AG10803 (cell line): ENCODE measurements at regions not wholly inside any gene's neighbourhood (a gene's known extent, or its start where the extent isn't known, plus 50 kb on each side); places are given as distances from the start of the nearest gene placed in this dataset.
"Not testable (repeated sequence)": the region's sequence is repeated elsewhere in the genome, so short reads cannot be mapped to it uniquely, and the experiment has no call there.

Experiments used
- DNase-seq: peaks from one replicate; pipeline ENCODE4 v3.0.0; 2010; ENCODE audit warnings: low read depth
- H3K4me3 ChIP-seq: 2 replicates; pipeline ENCODE4 v1.5.1; 2011; ENCODE audit warnings: mild to moderate bottlenecking, low read length, control low read depth
- CTCF ChIP-seq: conservative IDR thresholded peaks from 2 replicates; pipeline ENCODE4 v1.5.1; 2011; ENCODE audit warnings: mild to moderate bottlenecking, low read length, control low read depth, inconsistent platforms

- H3K4me3 ChIP-seq, result no peak overlapping the region
- TF ChIP-seq CTCF, result no peak
- DNase-seq, result no peak
Observed at GRCh38 chr14:65846196-65846868, 433.8 kb downstream of the FUT8 start.

- no peak for DNase-seq
- no peak overlapping the region for H3K4me3 ChIP-seq
Observed at GRCh38 chr14:65847075-65847847, 434.7 kb downstream of the FUT8 start.

GRCh38 chr14:65847931-65848330, 435.4 kb downstream of the FUT8 start:
- not testable (repeated sequence) for H3K4me3 ChIP-seq, DNase-seq

More at GRCh38 chr14:65847075-65847847, 434.7 kb downstream of the FUT8 start:
- TF ChIP-seq CTCF, result no peak

GRCh38 chr14:65849091-65849490, 436.6 kb downstream of the FUT8 start:
- no peak overlapping the region for H3K4me3 ChIP-seq
- no peak for TF ChIP-seq CTCF
- no peak for DNase-seq

GRCh38 chr14:65849558-65849957, 437.0 kb downstream of the FUT8 start:
- no peak overlapping the region for H3K4me3 ChIP-seq
- TF ChIP-seq CTCF, result no peak
- DNase-seq, result no peak

- DNase-seq, result no peak
- TF ChIP-seq CTCF, result no peak
- no peak overlapping the region for H3K4me3 ChIP-seq
Observed at GRCh38 chr14:65850429-65851135, 438.1 kb downstream of the FUT8 start.

- H3K4me3 ChIP-seq, result no peak overlapping the region
- TF ChIP-seq CTCF, result no peak
- DNase-seq, result no peak
Observed at GRCh38 chr14:65852689-65853088, 440.2 kb downstream of the FUT8 start.
